GM12891 (cell line): ENCODE measurements at regions not wholly inside any gene's neighbourhood (a gene's known extent, or its start where the extent isn't known, plus 50 kb on each side); places are given as distances from the start of the nearest gene placed in this dataset.

ENCODE experiments used
- POLR2A ChIP-seq: IDR thresholded peaks from 2 replicates; pipeline ENCODE4 v1.6.1; 2011; ENCODE audit warnings: low read depth, low read length, control low read depth
- POLR2AphosphoS5 ChIP-seq: IDR thresholded peaks from 2 replicates; pipeline ENCODE4 v1.6.1; 2011; ENCODE audit warnings: low read depth, low read length, control low read depth
- TAF1 ChIP-seq: IDR thresholded peaks from 2 replicates; pipeline ENCODE4 v1.6.1; 2011; ENCODE audit warnings: low read depth, low read length, control low read depth

- TF ChIP-seq TAF1: no peak
- no peak for TF ChIP-seq POLR2A
- TF ChIP-seq POLR2AphosphoS5: no peak
Observed at GRCh38 chr2:132278267-132278666, 116.5 kb upstream of the ANKRD30BL start.
